ENCODE measurements at regions not wholly inside any gene's neighbourhood (a gene's known extent, or its start where the extent isn't known, plus 50 kb on each side); places are given as distances from the start of the nearest gene placed in this dataset.

- H3K36me3 ChIP-seq (ENCODE audit: insufficient read depth, low read length): no peaks in the 10 kb centered on the region
- no peak overlapping the region for H2AFZ ChIP-seq (ENCODE audit: low read length)
- H3K4me2 ChIP-seq (ENCODE audit: low read depth, low read length, poor library complexity, severe bottlenecking): no peak overlapping the region
- no peak for TF ChIP-seq EZH2phosphoT487 (IDR thresholded peaks at IDR 0.05; ENCODE audit: borderline replicate concordance)
- TF ChIP-seq, protein P1, sequence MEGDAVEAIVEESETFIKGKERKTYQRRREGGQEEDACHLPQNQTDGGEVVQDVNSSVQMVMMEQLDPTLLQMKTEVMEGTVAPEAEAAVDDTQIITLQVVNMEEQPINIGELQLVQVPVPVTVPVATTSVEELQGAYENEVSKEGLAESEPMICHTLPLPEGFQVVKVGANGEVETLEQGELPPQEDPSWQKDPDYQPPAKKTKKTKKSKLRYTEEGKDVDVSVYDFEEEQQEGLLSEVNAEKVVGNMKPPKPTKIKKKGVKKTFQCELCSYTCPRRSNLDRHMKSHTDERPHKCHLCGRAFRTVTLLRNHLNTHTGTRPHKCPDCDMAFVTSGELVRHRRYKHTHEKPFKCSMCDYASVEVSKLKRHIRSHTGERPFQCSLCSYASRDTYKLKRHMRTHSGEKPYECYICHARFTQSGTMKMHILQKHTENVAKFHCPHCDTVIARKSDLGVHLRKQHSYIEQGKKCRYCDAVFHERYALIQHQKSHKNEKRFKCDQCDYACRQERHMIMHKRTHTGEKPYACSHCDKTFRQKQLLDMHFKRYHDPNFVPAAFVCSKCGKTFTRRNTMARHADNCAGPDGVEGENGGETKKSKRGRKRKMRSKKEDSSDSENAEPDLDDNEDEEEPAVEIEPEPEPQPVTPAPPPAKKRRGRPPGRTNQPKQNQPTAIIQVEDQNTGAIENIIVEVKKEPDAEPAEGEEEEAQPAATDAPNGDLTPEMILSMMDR (conservative IDR thresholded peaks at IDR 0.05; ENCODE audit: low read length): no peak
- no peaks in the 10 kb centered on the region for H3K27me3 ChIP-seq (ENCODE audit: insufficient read depth, low read length, poor library complexity, severe bottlenecking)
- H3K9me2 ChIP-seq (replicated peaks; ENCODE audit: low read depth, low read length): no peaks in the 10 kb centered on the region
- no peaks in the 10 kb centered on the region for H3K4me1 ChIP-seq (ENCODE audit: insufficient read depth, low read length, poor library complexity, severe bottlenecking)
- no peaks in the 10 kb centered on the region for H3K9me3 ChIP-seq (ENCODE audit: insufficient read depth, low read depth, low read length)
- H3K9ac ChIP-seq (ENCODE audit: low read depth, low read length, poor library complexity, severe bottlenecking): no peak overlapping the region
- H3K4me3 ChIP-seq (ENCODE audit: low read length, poor library complexity, severe bottlenecking): no peak overlapping the region
- H4K20me1 ChIP-seq (ENCODE audit: insufficient read depth, low read length, poor library complexity, severe bottlenecking): no peaks in the 10 kb centered on the region
- H3F3A ChIP-seq (ENCODE audit: low read depth): no peaks in the 10 kb centered on the region
- no peaks in the 10 kb centered on the region for H3K79me2 ChIP-seq (ENCODE audit: insufficient read depth, low read length)
Measured at GRCh38 chr3:153350420-153350819, 188.4 kb downstream of the RAP2B start.

GRCh38 chr3:153354641-153355040, 192.6 kb downstream of the RAP2B start:
- Histone ChIP-seq H3K36me3 (ENCODE audit: insufficient read depth, low read length) (no peaks in the 10 kb centered on the region), H4K20me1 (ENCODE audit: insufficient read depth, low read length, poor library complexity, severe bottlenecking) (no peaks in the 10 kb centered on the region), H3K9ac (ENCODE audit: low read depth, low read length, poor library complexity, severe bottlenecking) (no peak overlapping the region), H3K4me1 (ENCODE audit: insufficient read depth, low read length, poor library complexity, severe bottlenecking) (no peaks in the 10 kb centered on the region), H3K4me3 (ENCODE audit: low read length, poor library complexity, severe bottlenecking) (no peak overlapping the region), H3F3A (ENCODE audit: low read depth) (no peaks in the 10 kb centered on the region), H3K27me3 (ENCODE audit: insufficient read depth, low read length, poor library complexity, severe bottlenecking) (no peaks in the 10 kb centered on the region), H3K79me2 (ENCODE audit: insufficient read depth, low read length) (no peaks in the 10 kb centered on the region), H3K9me2 (replicated peaks; ENCODE audit: low read depth, low read length) (no peaks in the 10 kb centered on the region), H2AFZ (ENCODE audit: low read length) (no peak overlapping the region), H3K4me2 (ENCODE audit: low read depth, low read length, poor library complexity, severe bottlenecking) (no peak overlapping the region), H3K9me3 (ENCODE audit: insufficient read depth, low read depth, low read length) (no peaks in the 10 kb centered on the region)
- no peak for TF ChIP-seq EZH2phosphoT487 (IDR thresholded peaks at IDR 0.05; ENCODE audit: borderline replicate concordance)
- TF ChIP-seq, protein P1 (conservative IDR thresholded peaks at IDR 0.05; ENCODE audit: low read length): no peak

DNA sequence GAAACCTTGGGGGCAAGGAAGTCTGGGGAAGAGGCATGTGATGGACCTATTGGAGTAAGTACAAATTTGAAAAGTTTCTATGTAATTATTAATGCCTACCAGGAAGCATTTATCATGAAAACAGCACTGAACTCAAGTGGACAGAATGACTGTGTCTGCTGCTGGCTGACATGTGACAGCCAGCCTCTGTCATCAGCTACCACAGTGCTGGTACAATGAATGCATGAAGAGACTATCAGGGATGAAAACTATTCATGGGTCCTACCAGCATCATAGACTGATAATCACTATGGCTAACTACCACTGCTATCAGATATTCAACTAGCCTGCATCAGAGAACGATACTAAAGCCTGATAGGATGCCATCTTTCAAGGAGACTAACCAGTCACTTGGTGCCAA, 193.5 kb downstream of the RAP2B start:
- H3K27me3 ChIP-seq (ENCODE audit: insufficient read depth, low read length, poor library complexity, severe bottlenecking): no peaks in the 10 kb centered on the region
- H3K36me3 ChIP-seq (ENCODE audit: insufficient read depth, low read length): no peaks in the 10 kb centered on the region
- no peaks in the 10 kb centered on the region for H4K20me1 ChIP-seq (ENCODE audit: insufficient read depth, low read length, poor library complexity, severe bottlenecking)
- no peaks in the 10 kb centered on the region for H3K4me1 ChIP-seq (ENCODE audit: insufficient read depth, low read length, poor library complexity, severe bottlenecking)
- H3K4me2 ChIP-seq (ENCODE audit: low read depth, low read length, poor library complexity, severe bottlenecking): no peak overlapping the region
- H3K9ac ChIP-seq (ENCODE audit: low read depth, low read length, poor library complexity, severe bottlenecking): no peak overlapping the region
- no peak overlapping the region for H3K4me3 ChIP-seq (ENCODE audit: low read length, poor library complexity, severe bottlenecking)
- no peaks in the 10 kb centered on the region for H3F3A ChIP-seq (ENCODE audit: low read depth)
- no peak overlapping the region for H2AFZ ChIP-seq (ENCODE audit: low read length)
- no peak for TF ChIP-seq EZH2phosphoT487 (IDR thresholded peaks at IDR 0.05; ENCODE audit: borderline replicate concordance)
- TF ChIP-seq, protein P1 (conservative IDR thresholded peaks at IDR 0.05; ENCODE audit: low read length): no peak
- no peaks in the 10 kb centered on the region for H3K9me3 ChIP-seq (ENCODE audit: insufficient read depth, low read depth, low read length)
- no peaks in the 10 kb centered on the region for H3K9me2 ChIP-seq (replicated peaks; ENCODE audit: low read depth, low read length)
- no peaks in the 10 kb centered on the region for H3K79me2 ChIP-seq (ENCODE audit: insufficient read depth, low read length)
